Cardiac muscle cell (in vitro differentiated cells and primary cell): ENCODE measurements at regions not wholly inside any gene's neighbourhood (a gene's known extent, or its start where the extent isn't known, plus 50 kb on each side); places are given as distances from the start of the nearest gene placed in this dataset.

Experiments used
- DNase-seq, 2 donors: peaks; one replicate each; pipeline versions ENCODE4 v3.0.0 to v3.0.0-alpha.2; 2010 to 2017; ENCODE audit warnings: low read depth in 1 of 2, low spot score in 1 of 2
- H3K27ac ChIP-seq: fragments of 200-600 bp; sonication (generic); 2 replicates; pipeline ENCODE4 v1.5.1; 2016
- H3K27me3 ChIP-seq: fragments of 200-600 bp; sonication (generic); 2 replicates; pipeline ENCODE4 v1.6.0; 2016; ENCODE audit warnings: control low read depth
- H3K36me3 ChIP-seq: fragments of 200-600 bp; sonication (generic); 2 replicates; pipeline ENCODE4 v1.5.1; 2016; ENCODE audit warnings: control low read depth
- H3K4me1 ChIP-seq: fragments of 200-600 bp; sonication (generic); 2 replicates; pipeline ENCODE4 v1.8.1; 2017; ENCODE audit warnings: low read depth, mild to moderate bottlenecking, mixed run types
- H3K4me3 ChIP-seq: fragments of 200-600 bp; sonication (generic); 2 replicates; pipeline ENCODE4 v1.5.1; 2016; ENCODE audit warnings: mild to moderate bottlenecking
- H3K9me3 ChIP-seq: fragments of 200-600 bp; sonication (generic); 2 replicates; pipeline ENCODE4 v1.5.1; 2017; ENCODE audit warnings: low read depth, mild to moderate bottlenecking, control low read depth
- CTCF ChIP-seq: IDR thresholded peaks from 2 replicates; pipeline ENCODE4 v1.5.1; 2012; ENCODE audit warnings: low read depth, mild to moderate bottlenecking, low read length

GRCh38 chr7:115672024-115672423 is 358.5 kb downstream of the TFEC start:
- no peaks in the 10 kb centered on the region for H3K27me3 ChIP-seq
- DNase-seq = no peak
- no peak for TF ChIP-seq CTCF
- no peaks in the 10 kb centered on the region for H3K36me3 ChIP-seq
- no peaks in the 10 kb centered on the region for H3K9me3 ChIP-seq
- H3K27ac ChIP-seq = no peak overlapping the region
- H3K4me3 ChIP-seq = no peak overlapping the region
- no peaks in the 10 kb centered on the region for H3K4me1 ChIP-seq

DNA sequence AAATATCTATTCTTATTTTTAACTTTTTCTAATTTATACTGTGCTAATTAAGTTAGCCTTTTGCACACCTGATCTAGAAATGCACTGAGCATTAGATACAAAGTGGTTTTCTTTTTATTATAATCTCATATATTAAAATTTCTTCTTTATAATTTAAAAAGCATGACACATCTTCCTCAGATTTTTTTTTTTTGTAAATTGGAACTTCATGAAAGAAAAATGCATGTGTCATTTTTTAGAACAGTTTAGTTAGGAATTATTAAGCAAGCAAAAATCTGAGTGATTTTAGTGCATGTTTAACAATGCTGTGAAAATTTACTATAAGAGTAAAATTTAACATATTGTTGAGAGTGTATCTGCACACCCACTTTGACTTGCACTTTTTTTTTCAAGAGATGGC is 367.9 kb downstream of the TFEC start:
- no peak for TF ChIP-seq CTCF

DNA sequence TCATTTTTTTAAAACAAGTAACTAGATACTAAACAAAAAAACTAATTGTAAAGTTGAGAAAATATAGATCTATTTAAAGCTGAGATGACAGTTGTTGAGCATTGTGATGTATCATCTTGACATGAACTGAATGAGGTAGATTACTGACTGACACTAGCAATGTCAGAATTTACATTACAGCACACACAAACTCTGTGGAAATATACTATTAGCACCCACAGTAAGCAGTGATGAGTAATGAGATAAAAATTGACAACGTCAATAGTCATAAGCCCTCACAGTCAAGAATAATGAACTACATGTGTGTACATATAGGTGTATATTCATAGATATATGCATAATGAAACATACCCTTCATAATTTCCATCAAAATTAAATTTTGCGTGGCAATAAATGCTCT is 368.4 kb downstream of the TFEC start:
- no peak for TF ChIP-seq CTCF
- H3K4me3 ChIP-seq = no peak overlapping the region
- no peaks in the 10 kb centered on the region for H3K36me3 ChIP-seq
- H3K4me1 ChIP-seq = no peaks in the 10 kb centered on the region
- H3K9me3 ChIP-seq = no peaks in the 10 kb centered on the region
- H3K27ac ChIP-seq = no peak overlapping the region
- DNase-seq = no peak
- no peaks in the 10 kb centered on the region for H3K27me3 ChIP-seq

More for the DNA sequence above, 367.9 kb downstream of the TFEC start:
- DNase-seq = no peak
- H3K27me3 ChIP-seq = no peaks in the 10 kb centered on the region
- no peaks in the 10 kb centered on the region for H3K36me3 ChIP-seq
- H3K4me1 ChIP-seq = no peaks in the 10 kb centered on the region
- no peak overlapping the region for H3K27ac ChIP-seq
- no peak overlapping the region for H3K4me3 ChIP-seq
- H3K9me3 ChIP-seq = no peaks in the 10 kb centered on the region

DNA sequence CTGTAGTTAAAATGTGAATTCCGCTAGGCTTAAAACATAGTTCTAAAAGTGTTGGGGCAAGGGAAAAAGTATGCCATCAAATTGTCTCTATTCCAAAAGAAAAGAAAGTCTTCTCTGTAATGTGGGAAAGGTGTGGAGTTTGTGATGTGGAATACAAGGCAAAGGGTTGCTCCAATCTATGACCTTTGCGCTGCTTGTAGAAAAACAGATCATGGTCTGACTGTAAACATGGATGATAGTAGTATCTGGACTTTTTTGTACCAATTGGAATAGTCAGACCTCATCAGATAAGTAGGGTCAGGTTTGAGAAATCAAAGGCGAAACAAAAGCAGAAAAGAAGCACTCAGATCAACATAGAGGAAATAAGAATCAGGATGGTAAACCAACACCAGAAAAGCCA is 372.3 kb downstream of the TFEC start:
- no peaks in the 10 kb centered on the region for H3K27me3 ChIP-seq
- no peaks in the 10 kb centered on the region for H3K36me3 ChIP-seq
- no peak for DNase-seq
- no peaks in the 10 kb centered on the region for H3K4me1 ChIP-seq
- no peaks in the 10 kb centered on the region for H3K9me3 ChIP-seq
- TF ChIP-seq CTCF = no peak
- no peak overlapping the region for H3K4me3 ChIP-seq
- H3K27ac ChIP-seq = no peak overlapping the region

- no peak overlapping the region for H3K27ac ChIP-seq
- no peaks in the 10 kb centered on the region for H3K27me3 ChIP-seq
- DNase-seq = no peak
- no peak overlapping the region for H3K4me3 ChIP-seq
- no peaks in the 10 kb centered on the region for H3K36me3 ChIP-seq
- H3K9me3 ChIP-seq = no peaks in the 10 kb centered on the region
- no peak for TF ChIP-seq CTCF
- no peaks in the 10 kb centered on the region for H3K4me1 ChIP-seq
These were observed 376.0 kb downstream of the TFEC start for GRCh38 chr7:115654384-115655214.
